ENCODE measurements at regions not wholly inside any gene's neighbourhood (a gene's known extent, or its start where the extent isn't known, plus 50 kb on each side); places are given as distances from the start of the nearest gene placed in this dataset.

DNA sequence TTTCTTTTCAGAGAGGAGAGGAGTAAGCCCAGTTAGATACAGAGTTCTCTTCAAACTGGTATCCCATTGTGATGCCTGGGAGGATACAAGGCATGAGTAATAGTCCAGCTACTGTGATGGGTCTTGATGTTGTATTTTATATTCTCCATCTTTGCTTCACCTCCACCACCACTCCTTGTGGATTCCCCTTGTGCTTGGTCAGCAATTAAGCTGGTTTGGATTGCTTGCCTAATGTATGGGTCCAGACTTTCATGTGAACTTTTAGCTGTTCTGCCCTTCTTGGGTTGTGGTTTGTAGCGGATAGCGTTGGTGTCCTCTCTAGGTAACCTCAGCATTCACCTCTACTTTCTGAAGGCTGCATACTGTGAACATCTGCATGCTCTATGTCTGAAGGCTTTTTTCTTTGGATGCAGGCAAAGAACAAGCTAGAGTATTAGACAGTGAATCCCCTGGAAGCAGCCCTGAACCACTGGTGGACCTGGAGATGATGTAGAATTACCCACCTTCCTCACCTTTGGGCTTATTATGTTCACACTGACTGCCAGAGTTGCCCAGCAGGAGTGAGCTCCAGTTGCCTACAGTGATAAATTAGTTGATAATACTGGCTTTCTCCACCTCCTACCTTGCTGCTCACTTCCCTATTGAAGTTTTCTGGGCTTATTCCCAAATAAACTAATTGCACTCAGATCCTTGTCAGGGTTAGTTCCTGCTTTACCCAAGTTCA is 126.5 kb upstream of the MTPN start (continued):
- TF ChIP-seq, protein P1, sequence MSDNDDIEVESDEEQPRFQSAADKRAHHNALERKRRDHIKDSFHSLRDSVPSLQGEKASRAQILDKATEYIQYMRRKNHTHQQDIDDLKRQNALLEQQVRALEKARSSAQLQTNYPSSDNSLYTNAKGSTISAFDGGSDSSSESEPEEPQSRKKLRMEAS (IDR thresholded peaks at IDR 0.05) = no peak
- TF ChIP-seq FOSL1 (IDR thresholded peaks at IDR 0.05; ENCODE audit: insufficient read depth, low read depth, low read length) (no peak), BCL11A (IDR thresholded peaks at IDR 0.05; ENCODE audit: low read depth in 2 of 2, low read length in 2 of 2) (no peak), SP4 (IDR thresholded peaks at IDR 0.05; ENCODE audit: low read length) (no peak), RBBP5 (IDR thresholded peaks at IDR 0.05; ENCODE audit: borderline replicate concordance, low read depth, low read length) (no peak)
- TF ChIP-seq, protein P2, sequence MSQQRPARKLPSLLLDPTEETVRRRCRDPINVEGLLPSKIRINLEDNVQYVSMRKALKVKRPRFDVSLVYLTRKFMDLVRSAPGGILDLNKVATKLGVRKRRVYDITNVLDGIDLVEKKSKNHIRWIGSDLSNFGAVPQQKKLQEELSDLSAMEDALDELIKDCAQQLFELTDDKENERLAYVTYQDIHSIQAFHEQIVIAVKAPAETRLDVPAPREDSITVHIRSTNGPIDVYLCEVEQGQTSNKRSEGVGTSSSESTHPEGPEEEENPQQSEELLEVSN (IDR thresholded peaks at IDR 0.05) = no peak
